HG03439 (cell line): ENCODE measurements at regions not wholly inside any gene's neighbourhood (a gene's known extent, or its start where the extent isn't known, plus 50 kb on each side); places are given as distances from the start of the nearest gene placed in this dataset.

Experiments used
- ATAC-seq: cut with Tn5 transposase; IDR thresholded peaks from one replicate; pipeline ENCODE4 v1.9.1; 2021; ENCODE audit warnings: mild to moderate bottlenecking, moderate library complexity; ENCODE audit not compliant: unreplicated experiment

DNA sequence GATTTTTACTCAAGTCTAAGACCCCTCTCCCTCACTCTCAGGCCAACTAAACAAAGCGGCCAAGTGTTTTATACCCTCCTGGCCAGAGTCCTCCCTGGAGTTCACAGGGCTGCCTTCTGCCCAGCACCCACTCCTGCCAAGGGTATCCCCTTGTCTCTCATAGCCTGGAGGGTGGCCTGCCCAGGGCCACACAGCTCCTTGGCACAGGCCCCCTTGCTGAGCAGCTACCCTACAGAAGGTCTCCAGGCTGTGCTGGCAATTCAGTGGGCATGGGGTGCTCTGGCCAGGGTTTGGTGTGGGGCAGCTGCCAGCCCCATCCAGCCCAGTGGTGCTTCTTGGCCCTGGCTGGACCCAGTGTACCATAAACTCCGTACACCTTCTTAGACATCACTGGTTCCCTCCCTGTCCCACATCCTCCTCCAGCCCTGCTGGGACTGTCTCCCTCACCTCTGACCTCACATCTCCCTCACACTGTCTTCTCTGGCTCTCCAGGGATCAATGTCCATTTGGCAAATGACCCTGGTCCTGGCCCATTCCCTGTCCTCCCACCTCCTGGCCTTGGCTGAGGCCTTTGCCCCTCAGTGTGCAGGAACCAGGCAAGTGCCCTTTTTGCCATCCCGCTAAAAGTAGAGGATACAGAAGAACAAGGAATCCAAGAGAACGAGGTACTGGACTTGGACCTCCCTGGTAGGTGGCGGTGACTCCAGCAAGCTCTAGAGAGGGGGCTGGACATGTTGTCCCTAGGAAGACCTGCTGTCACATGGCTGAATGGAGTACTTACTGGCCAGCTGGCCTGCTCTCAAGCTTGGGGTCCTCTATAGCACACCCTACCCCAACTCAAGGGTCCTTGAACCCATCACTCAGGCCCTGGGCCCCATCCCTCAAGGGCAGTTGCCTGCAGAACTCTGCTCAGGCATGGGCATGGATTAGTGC lies 50.0 kb upstream of the TRPM1 start:
- no peak for ATAC-seq

DNA sequence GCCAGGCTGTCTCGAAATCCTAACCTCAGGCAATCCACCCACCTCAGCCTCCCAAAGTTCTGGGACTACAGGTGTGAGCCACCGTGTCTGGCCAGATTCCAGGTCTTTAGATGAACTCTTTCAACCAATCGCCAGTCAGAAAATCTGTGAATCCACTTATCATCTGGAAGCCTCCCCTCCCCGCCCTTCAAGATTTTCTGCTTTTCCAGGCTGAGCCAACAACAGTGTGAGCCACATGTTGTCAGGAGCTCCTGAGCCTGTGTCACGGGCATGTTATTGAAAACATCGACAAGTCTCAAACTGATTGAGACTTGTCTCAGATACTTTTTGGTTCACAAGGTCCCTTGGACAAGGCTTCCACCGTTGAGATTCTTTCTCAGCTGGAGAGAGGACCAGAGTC lies 52.0 kb upstream of the TRPM1 start:
- ATAC-seq = no peak

DNA sequence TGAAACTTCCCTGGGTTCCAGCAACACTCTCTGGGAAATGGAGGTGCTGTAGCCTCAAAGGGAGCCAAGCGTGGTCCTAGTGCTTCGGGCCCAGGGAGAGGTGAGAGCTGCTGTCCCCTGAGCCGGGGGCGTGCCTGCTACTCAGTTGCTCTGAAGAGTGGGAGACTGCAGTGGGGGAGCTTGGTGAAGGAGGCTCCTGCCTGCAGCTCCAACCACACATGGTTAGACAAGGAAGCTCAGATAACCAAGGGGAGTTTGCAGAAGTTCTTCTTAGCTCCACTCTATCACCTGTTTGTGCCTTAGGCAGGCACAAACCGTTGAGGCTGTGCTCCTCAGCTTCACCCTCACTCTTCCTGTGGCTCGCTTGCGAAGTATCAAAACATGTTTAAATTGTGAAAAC lies 53.6 kb upstream of the TRPM1 start:
- ATAC-seq = no peak

DNA sequence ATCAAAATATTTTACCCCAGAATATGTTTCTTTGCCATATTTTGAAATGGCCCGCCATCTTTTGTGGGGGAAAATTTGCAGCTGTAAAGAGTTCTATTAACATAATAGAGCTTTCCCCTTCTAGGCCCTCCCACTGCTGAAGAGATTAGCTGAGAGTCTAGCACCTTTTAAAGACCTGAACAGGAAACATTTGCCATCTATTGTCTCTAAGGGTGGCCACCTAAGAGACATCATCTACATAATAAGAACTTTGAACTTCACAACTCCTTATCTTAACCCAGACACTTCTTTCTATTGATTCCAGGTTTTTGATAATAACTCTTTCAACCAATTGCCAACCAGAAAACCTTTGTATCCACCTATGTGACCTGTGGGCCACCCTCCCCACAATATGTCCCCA lies 54.7 kb upstream of the TRPM1 start:
- ATAC-seq = no peak

DNA sequence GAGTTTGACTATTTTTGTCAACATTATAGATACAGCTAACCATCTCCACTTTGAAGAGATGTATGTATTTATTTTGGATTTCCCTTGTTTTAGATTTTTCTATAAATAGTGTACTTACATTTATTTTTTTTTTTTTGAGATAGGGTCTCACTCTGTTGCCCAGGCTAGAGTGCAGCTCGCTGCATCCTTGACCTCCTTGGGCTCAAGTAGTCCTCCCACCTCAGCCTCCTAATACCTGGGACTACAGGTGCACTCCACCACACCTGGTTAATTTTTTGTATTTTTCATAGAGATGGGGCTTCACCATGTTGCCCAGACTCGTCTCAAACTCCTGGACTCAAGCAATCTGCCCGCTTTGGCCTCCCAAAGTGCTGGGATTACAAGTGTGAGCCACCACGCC lies 55.3 kb upstream of the TRPM1 start:
- no peak for ATAC-seq

DNA sequence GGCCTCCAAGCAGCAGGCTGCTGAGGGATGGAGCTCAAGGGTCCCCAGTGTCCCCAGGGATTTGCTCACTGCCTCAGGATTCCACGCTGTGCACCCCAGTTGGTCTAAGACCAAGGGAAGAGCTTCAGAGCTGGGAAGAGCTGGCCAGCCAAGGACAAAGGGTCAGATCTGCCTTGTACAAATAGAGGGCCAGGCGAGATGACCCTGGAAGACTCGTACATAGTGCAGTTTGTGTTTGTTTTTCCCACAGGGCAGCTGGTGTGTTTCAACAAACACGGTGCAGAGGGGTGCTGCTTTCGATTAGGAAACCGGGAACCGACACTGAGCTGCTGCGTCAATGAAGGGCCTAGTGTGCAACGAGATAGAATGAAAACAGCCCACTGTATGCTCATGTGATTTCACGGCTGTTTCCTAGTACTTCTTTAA lies 56.1 kb upstream of the TRPM1 start:
- no peak for ATAC-seq

DNA sequence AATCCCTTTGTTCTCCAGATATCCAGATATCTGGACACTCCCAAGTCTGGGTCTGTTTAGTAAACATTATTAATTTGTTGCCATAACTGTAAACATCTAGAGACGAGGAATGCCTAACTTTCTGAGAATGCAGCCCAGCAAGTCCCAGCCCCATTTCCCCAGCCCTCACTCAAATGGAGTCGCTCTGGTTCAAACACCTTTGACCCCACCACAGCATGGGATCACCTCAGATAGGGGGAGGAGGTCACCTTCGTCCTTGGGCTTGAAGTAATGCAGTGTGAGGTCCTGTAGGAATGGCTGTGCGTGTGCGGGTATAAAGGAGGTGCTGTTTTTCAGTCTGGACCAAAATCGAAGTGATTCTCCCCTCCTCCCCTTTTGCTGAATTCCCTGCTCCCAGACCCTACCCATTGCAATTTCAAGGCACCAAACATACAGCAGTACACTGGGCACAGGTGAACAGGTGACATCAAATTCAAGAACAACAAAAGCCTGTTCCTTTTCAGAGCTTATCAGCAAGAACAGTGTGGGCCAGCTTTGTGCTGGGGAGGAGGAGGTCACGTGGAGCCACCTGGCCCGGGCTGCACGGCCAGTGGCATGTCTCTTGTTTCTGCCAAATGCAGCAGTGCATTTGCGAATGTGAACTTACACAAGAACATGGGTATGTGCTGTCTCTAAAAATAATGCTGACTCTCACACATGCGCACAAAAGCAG lies 57.5 kb upstream of the TRPM1 start:
- ATAC-seq = no peak

DNA sequence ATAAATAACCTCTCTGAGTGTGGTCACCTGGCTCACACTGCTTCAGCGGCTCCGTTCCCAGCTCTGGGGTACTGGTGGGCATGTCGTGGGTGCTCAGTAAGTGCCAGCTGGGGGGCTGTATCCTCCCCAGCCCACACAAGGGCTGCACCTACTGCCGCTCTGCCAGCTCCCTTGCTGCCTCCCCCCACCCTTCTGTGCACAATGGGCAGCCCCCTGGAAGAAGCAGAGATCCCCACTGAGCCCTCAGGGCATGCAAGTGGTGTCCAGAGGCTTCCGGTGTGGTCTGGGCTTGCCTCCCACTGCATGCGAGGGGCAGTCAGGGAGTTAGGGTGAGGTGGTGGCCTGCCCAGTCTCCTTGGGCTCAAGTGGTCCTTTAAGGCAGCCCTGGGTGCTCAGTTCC lies 58.3 kb upstream of the TRPM1 start:
- ATAC-seq = no peak

DNA sequence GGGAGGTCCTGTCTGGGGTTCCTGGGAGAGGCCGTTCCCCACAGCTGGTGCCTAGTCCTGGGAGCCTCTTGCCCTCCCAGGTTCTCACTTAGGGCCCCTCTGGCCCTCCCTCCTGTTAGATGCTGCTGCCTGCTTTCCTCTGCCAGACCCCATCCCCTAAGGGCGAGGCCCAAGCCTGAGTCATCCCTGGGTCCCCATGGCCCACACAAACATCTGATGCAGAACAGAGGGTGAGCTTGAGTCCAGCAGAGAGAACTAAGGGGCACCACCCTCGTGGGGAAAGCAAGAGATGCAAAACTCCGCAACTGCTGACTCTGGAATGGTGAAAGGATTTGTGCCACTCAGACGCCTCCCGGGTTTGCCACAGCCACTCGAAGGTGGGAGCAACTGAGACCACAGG lies 58.8 kb upstream of the TRPM1 start:
- no peak for ATAC-seq

DNA sequence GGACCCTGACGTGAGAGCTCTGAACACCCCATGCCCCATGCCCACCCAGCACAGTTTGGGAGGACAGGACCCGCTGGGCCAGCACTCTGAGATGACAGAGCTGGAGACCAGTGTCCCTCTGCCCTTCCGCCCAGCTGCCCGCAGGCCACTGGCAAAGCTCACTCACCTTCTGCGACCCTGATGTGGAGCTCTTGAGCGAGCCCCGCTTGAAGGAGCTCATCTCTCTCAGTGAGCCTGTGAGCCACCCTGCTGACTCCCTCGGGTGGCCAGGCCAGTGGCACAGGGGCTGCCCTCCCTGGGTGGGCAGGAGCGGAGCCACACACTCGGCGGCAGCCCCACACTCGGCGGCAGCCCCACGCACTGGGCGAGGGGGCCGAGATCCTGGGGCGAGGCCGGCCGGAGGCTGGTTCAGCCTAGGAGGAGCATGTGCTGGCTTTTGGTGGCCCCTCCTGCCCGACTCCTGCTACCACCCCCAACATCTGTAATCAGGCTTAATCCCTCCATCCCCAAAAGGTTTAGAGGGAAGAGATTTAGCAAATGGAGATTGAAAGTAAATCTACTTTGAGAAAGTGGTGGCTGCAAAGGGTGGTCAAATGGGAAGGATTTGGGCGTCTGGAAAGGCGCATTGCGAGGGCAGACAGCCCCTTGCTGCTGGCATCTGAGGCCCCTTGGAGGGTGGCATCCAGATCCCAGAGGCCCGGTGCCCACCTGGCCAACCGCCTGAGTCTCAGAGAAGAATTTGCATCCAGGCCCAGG lies 59.4 kb upstream of the TRPM1 start:
- ATAC-seq = no peak

DNA sequence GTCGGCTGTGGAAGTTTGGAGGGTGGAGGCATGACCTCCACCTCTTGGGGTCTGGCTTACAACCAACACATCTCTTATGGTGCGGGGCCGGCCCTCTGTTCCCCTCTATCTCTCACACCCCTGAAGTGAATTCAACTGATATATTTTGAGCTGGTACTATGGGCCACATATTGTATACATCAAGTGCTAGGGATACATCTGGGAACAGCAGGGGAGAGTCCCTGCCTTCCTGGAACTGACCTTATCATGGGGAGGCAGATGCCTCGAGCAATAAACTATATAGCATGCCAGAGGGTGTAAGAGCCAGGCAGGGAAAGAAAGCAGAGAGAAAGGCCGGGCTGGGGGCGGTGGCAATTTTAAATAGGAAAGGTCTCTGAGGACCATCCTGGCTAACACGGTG lies 60.4 kb upstream of the TRPM1 start:
- ATAC-seq = no peak

DNA sequence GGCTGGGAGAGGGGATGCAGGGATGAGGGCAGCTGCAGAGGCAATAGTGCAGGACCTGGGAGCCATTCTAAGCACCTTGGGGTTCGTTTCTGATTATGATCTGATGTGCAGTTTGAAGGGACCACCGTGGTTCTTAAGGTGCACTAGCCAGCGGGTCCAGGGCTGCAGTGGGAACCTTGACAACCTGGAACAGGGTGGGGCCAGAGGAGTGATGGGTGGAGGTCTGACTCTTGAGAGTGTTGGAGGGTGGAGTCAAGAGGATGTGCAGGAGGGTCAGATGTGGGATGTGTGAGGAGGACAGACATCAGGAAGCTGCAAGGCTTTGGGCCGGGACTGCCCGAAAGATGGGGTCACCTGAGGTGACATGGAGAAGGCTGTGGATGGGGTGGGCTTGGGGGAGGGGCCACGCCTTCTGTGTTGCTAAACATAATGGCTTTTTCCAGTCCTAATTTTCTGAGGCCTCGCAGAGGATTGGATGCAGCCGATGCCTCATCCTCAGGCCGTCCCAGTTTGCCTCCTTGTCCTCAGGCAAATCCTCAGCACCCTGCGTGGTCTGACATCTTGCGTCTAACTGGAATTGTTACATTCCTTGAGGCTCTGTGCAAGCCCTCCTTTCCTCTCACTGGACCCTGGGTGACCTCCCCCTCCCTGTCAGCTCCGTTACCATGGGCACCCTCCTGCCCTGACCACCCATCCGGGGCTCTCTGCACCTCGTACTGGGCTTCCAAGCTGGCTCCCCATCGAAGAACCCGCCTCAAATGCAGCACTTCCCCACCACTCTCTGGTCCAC lies 61.4 kb upstream of the TRPM1 start:
- no peak for ATAC-seq

DNA sequence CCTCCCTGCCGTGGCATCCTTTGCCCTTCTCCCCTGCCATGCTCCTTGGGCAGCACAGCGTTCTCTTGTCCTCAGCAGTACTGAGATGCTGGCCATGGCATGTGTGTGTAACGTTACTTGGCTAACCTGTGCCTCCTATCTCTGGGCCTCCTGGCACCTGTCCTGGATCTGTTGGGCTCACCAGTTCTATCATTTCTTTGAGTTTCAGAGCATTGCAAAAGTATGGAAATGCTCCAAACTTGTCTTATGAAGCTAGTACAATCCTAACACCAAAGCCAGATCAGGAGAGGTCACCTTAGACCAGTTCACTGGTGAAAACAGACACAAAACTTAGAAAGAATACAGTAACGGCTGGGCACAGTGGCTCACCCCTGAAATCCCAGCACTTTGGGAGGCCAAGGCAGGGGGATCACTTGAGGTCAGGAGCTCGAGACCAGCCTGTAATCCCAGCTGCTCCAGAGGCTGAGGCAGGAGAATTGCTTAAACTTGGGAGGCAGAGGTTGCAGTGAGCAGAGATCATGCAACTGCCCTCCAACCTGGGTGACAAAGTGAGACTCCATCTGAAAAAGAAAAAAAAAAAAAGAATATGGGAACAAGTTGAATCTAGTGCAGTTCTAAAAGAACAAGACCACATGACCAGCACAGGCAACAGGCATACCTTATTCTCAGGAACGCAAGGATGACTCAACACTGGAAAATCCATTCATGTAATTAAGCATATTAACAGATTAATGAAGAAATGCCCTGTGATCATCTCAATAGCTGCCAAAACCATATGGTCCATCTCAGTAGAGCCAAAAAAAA lies 62.4 kb upstream of the TRPM1 start:
- ATAC-seq = no peak

DNA sequence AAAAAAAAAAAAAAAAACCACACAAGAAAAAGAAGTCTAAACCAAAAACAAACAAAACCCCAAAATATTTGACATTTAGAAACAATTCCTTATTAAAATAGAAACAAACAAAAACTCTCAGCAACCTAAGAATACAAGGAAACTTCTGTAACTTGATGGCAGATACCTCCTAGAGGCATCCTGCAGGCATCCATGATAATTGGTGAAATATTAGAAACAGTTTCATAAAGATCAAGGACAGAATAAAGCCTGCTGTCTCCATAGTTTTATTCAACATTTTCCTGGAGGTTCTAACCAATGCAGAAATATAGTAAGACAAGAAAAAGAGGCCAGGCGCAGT lies 63.0 kb upstream of the TRPM1 start:
- no peak for ATAC-seq

DNA sequence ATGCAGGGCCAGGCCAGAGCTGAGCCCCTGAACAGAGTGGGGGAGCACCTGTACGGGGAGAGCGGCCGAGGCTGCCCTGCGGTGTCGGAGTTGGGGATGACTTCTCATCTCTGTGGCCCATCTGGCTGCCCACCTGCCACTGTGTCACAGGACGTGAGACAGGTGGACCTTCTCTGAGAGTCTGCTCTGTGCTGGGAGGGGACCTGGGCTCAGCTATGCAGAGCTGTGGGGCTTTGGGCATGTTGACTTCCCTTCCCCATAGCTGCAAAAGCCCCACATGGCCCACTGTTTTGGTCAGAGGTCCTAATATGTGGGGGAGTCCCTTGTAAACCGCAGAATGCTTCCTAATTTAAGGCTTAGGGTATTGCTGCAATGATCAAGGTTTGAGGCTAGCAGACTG lies 68.0 kb upstream of the TRPM1 start:
- ATAC-seq = no peak

DNA sequence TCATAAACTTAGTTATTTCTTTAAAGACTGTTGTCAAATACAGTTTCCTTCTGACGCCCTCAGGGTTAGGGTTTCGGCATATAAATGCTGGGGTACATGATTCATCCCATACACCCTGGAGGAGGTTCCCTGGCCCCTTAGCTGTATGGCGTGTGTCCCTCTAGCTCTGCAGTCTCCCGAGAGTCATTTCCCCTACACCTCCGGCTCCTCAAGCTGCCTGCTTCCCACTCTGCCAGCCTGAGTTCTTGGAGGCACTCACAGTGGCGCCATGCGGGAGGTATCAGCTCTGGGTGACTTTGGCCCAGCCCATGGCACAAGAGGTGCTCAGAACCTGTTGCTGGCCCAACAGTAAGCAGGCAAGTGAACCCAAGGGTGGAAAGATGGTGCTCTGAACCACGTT lies 70.2 kb upstream of the TRPM1 start:
- no peak for ATAC-seq

DNA sequence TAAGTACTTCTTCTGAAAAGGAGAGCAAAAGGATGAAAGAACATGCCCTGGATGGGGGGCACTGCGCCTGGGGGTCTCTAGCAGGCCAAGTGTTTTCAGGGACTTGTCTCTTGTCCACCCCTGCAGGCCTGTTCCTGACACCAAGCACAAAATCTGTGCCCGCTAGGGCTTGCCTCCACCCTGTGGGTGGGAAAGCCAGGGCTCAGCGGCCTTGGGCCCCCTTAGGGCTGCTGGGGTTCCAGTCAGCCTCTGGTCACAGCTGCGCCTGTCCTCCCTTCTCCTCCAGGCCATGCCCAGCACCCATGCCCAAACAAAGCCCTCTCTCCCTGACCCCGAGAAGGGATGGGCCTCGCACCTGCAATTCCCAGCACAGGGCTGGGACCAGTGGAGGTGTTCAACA lies 71.1 kb upstream of the TRPM1 start:
- ATAC-seq = no peak

DNA sequence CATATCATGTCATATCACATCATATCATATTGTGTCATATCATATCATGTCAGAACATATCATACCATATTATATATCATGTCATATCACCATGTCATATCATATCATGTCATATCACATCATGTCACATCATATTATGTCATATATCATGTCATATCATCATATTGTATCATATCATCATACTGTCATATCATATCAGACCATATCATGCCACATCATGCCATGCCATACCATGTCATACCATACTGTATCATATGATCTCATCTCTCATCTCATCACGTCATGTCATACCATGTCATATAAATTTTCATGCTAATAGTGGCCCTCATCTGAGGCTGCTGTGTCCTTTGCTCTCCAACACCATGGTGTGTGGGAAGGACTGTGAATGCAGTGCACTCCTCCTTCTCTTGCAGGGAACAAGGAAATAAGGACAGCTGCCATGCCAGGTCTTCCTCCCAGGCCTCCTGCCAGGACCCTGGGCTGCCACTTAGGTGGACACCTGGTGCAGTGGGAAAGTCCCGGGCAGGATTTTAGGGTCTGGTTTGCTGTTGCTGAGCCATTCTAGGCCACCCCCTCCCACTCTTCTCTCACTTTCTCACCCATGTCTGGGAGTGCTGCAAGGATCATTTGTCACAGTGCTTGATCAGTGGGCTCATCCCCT lies 72.4 kb upstream of the TRPM1 start:
- ATAC-seq = no peak

DNA sequence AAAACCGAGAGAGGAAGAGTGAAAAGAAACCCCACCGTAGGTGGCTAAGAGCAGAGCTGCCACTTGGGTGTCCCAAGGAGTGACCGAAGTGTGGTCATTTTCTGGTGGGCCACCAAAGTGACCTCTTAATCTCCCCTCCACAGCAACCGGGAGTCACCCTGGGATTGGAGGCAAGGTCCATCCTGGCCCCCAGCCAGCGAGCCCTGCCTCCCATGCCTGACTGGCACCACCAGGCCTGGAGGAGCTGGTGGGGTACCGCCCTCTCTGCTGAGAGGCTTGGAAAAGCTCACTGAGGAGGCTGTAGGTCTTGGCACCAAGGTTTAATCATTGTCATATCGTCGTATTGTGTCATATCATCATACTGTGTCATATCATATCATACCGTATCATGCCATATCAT lies 74.0 kb upstream of the TRPM1 start:
- no peak for ATAC-seq

DNA sequence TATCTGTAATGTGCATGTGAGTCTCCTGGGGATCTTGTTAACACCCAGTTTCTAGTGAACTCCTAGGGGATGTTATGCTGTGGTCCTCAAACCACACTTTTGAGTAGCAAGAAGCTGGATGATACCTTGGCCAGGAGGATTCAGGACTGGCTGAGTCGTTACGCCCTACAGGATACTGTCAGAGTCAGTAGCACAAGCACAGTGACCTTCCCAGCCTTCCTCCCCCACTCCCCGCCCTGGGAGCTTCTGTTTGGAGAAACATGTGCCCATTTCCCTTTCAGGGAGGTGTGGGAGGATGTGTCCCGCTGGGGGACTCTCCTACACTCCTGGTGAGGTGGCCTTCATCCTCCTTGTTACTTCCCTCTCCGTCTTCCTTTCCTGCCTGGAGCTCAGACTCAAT lies 76.4 kb upstream of the TRPM1 start:
- ATAC-seq = no peak
